Astrocyte (in vitro differentiated cells and primary cell): ENCODE measurements at regions not wholly inside any gene's neighbourhood (a gene's known extent, or its start where the extent isn't known, plus 50 kb on each side); places are given as distances from the start of the nearest gene placed in this dataset.

Experiments used
- DNase-seq: peaks from one replicate; pipeline ENCODE4 v3.0.0-alpha.2; 2010; ENCODE audit warnings: low read depth
- FAIRE-seq: peaks from 2 replicates; lab custom pipeline; 2011; peaks lifted over from hg19 to GRCh38; lab: Jason Lieb, UNC
- H2AFZ ChIP-seq: 2 replicates; pipeline ENCODE4 v1.6.0; 2012; ENCODE audit warnings: low read depth, low read length, inconsistent platforms
- H3K27ac ChIP-seq: 2 replicates; pipeline ENCODE4 v1.5.1; 2011; ENCODE audit warnings: low read depth, low read length, inconsistent platforms
- H3K27me3 ChIP-seq: 2 replicates; pipeline ENCODE4 v1.6.0; 2011; ENCODE audit warnings: low read length, inconsistent platforms; ENCODE audit not compliant: insufficient read depth
- H3K36me3 ChIP-seq: 2 replicates; pipeline ENCODE4 v1.5.1; 2011; ENCODE audit warnings: low read length, inconsistent platforms; ENCODE audit not compliant: insufficient read depth
- H3K4me1 ChIP-seq: 2 replicates; pipeline ENCODE4 v1.5.1; 2011; ENCODE audit warnings: low read length, inconsistent platforms; ENCODE audit not compliant: insufficient read depth
- H3K4me2 ChIP-seq: 2 replicates; pipeline ENCODE4 v1.6.0; 2012; ENCODE audit warnings: low read length, inconsistent platforms
- H3K4me3 ChIP-seq: 2 replicates; pipeline ENCODE4 v1.5.1; 2011; ENCODE audit warnings: low read depth, mild to moderate bottlenecking, low read length, inconsistent platforms; ENCODE audit not compliant: insufficient read depth
- H3K79me2 ChIP-seq: 2 replicates; pipeline ENCODE4 v1.6.0; 2012; ENCODE audit warnings: mild to moderate bottlenecking, low read length, inconsistent platforms; ENCODE audit not compliant: insufficient read depth
- H3K9ac ChIP-seq: 2 replicates; pipeline ENCODE4 v1.6.0; 2012; ENCODE audit warnings: mild to moderate bottlenecking, low read length, inconsistent platforms
- H3K9me3 ChIP-seq: 2 replicates; pipeline ENCODE4 v1.5.1; 2012; ENCODE audit warnings: low read depth, mild to moderate bottlenecking, low read length, inconsistent platforms; ENCODE audit not compliant: insufficient read depth
- H4K20me1 ChIP-seq: 2 replicates; pipeline ENCODE4 v1.6.0; 2012; ENCODE audit warnings: low read length, inconsistent platforms; ENCODE audit not compliant: insufficient read depth
- H3K27ac Mint-ChIP-seq: one replicate; pipeline ENCODE4 v1.8.0; 2021; ENCODE audit warnings: mild to moderate bottlenecking, mixed read lengths; ENCODE audit not compliant: unreplicated experiment
- H3K27me3 Mint-ChIP-seq: one replicate; pipeline ENCODE4 v1.8.0; 2021; ENCODE audit warnings: low read depth, mixed read lengths; ENCODE audit not compliant: unreplicated experiment
- H3K36me3 Mint-ChIP-seq: one replicate; pipeline ENCODE4 v1.8.0; 2021; ENCODE audit warnings: low read depth, mixed read lengths; ENCODE audit not compliant: unreplicated experiment
- H3K4me1 Mint-ChIP-seq: one replicate; pipeline ENCODE4 v1.8.0; 2021; ENCODE audit warnings: low read depth, mixed read lengths; ENCODE audit not compliant: unreplicated experiment
- H3K4me3 Mint-ChIP-seq: one replicate; pipeline ENCODE4 v1.8.0; 2021; ENCODE audit warnings: mild to moderate bottlenecking, moderate library complexity, mixed read lengths; ENCODE audit not compliant: unreplicated experiment
- H3K9me3 Mint-ChIP-seq: one replicate; pipeline ENCODE4 v1.8.0; 2021; ENCODE audit warnings: mild to moderate bottlenecking, mixed read lengths; ENCODE audit not compliant: unreplicated experiment
- EZH2 ChIP-seq: IDR thresholded peaks from 2 replicates; pipeline ENCODE4 v1.6.1; 2012; ENCODE audit warnings: mild to moderate bottlenecking, low read length, inconsistent platforms; ENCODE audit not compliant: insufficient read depth
- TF ChIP-seq, protein P1 (sequence below): IDR thresholded peaks from 2 replicates; pipeline ENCODE4 v1.5.1; 2011; ENCODE audit warnings: low read depth, mild to moderate bottlenecking, inconsistent platforms, low read length, moderate library complexity; ENCODE audit not compliant: insufficient read depth

DNA sequence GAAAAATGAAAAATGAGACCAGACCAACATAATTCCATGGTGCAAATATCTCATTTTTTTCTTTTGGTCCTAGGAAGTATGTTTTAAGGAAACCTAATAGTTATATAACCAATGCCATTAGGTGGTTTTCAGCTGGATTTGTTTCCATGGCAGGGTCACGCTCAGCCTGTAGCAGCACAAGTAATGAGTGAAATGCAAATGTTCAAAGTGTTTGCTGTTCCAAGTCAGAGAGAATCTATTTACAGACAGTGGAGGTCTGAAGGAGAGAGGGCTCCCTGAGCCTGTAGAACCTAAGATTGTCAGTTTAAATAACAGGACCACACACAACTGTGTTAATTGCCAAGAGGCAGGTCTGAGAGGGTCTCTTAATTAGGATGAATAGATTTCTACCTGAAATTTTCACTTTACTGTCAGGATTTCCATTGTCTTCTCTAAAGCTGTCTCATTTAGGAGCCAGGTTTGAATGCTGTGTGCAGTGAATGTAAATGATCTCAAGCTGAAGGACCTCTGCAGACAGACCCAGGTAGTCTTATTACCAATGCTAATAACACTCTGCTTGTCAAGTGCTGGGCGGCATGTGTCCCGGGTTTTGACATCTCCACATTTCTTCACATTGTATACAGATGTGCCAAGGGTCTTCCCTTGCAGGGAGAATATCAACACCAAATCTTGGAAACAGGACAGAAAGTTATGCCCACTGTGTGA lies 317.3 kb upstream of the NECTIN3 start:
- Mint-ChIP-seq H3K4me1 (peaks cover 8% of the 10 kb centered on the region), H3K27me3 (no peaks in the 10 kb centered on the region), H3K36me3 (no peaks in the 10 kb centered on the region), H3K27ac (no peak overlapping the region), H3K9me3 (no peaks in the 10 kb centered on the region), H3K4me3 (no peak overlapping the region)
- no peak overlapping the region for H3K4me2 ChIP-seq
- no peaks in the 10 kb centered on the region for H3K36me3 ChIP-seq
- FAIRE-seq = no peak
- H2AFZ ChIP-seq = no peak overlapping the region
- H4K20me1 ChIP-seq = no peaks in the 10 kb centered on the region
- no peak overlapping the region for H3K27ac ChIP-seq
- no peaks in the 10 kb centered on the region for H3K9me3 ChIP-seq
- TF ChIP-seq EZH2 = no peak
- TF ChIP-seq, protein P1, sequence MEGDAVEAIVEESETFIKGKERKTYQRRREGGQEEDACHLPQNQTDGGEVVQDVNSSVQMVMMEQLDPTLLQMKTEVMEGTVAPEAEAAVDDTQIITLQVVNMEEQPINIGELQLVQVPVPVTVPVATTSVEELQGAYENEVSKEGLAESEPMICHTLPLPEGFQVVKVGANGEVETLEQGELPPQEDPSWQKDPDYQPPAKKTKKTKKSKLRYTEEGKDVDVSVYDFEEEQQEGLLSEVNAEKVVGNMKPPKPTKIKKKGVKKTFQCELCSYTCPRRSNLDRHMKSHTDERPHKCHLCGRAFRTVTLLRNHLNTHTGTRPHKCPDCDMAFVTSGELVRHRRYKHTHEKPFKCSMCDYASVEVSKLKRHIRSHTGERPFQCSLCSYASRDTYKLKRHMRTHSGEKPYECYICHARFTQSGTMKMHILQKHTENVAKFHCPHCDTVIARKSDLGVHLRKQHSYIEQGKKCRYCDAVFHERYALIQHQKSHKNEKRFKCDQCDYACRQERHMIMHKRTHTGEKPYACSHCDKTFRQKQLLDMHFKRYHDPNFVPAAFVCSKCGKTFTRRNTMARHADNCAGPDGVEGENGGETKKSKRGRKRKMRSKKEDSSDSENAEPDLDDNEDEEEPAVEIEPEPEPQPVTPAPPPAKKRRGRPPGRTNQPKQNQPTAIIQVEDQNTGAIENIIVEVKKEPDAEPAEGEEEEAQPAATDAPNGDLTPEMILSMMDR = no peak
- H3K4me3 ChIP-seq = no peak overlapping the region
- no peaks in the 10 kb centered on the region for H3K27me3 ChIP-seq
- H3K79me2 ChIP-seq = no peaks in the 10 kb centered on the region
- no peak overlapping the region for H3K9ac ChIP-seq
- DNase-seq = no peak
- no peaks in the 10 kb centered on the region for H3K4me1 ChIP-seq

DNA sequence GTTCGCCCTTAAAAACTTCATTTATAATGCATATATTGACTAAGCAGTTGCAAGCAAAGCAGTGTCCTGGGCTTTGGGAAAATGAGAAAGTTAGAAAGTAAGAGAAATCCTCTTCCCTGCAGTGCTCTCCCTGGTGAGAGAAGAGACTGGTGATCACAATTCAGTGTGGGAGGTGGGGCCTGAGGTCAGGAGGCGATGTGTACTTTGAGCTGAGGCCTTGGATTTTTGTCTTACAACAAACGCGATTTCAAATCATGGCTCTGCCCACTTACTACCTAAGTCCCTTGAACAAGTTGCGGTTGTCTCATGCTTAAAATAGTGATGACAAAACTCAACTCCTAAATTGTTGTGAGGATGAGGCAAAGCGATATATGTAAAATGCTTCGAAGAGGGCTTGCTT lies 316.3 kb upstream of the NECTIN3 start:
- Mint-ChIP-seq H3K36me3 (no peaks in the 10 kb centered on the region), H3K27me3 (no peaks in the 10 kb centered on the region), H3K9me3 (no peaks in the 10 kb centered on the region), H3K4me1 (peaks cover 3% of the 10 kb centered on the region), H3K4me3 (no peak overlapping the region), H3K27ac (no peak overlapping the region)
- Histone ChIP-seq H2AFZ (no peak overlapping the region), H4K20me1 (no peaks in the 10 kb centered on the region), H3K9me3 (no peaks in the 10 kb centered on the region), H3K4me3 (no peak overlapping the region), H3K27me3 (no peaks in the 10 kb centered on the region), H3K4me1 (no peaks in the 10 kb centered on the region), H3K79me2 (no peaks in the 10 kb centered on the region), H3K4me2 (no peak overlapping the region), H3K27ac (no peak overlapping the region), H3K36me3 (no peaks in the 10 kb centered on the region), H3K9ac (no peak overlapping the region)
- TF ChIP-seq, protein P1 = no peak
- DNase-seq (no peak), FAIRE-seq (no peak)

DNA sequence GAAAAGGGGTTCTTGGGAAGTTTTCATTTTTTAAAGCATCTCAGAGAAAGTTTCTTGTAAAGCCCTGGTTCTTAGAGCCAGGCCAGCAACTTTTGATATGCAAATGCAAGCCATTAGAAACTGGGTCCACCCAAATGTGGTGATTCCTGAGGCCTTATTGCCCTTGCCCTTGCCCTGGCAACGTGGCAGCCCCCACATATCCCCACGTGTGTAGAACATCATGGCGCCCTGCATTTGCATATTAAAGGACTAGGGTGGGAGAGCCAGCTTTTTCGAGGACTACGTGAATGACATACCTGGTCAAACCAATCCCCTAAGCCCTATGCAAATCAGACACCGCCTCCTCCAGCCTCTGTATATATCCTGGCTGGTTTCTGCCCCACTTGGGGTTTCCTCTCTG lies 314.9 kb upstream of the NECTIN3 start:
- Mint-ChIP-seq H3K4me3 (no peak overlapping the region), H3K27ac (no peak overlapping the region), H3K36me3 (no peaks in the 10 kb centered on the region), H3K4me1 (peaks cover 2% of the 10 kb centered on the region), H3K9me3 (peaks cover 3% of the 10 kb centered on the region), H3K27me3 (no peaks in the 10 kb centered on the region)
- Histone ChIP-seq H3K9me3 (no peaks in the 10 kb centered on the region), H3K4me2 (no peak overlapping the region), H3K79me2 (no peaks in the 10 kb centered on the region), H3K36me3 (no peaks in the 10 kb centered on the region), H3K4me3 (no peak overlapping the region), H2AFZ (no peak overlapping the region), H3K27me3 (no peaks in the 10 kb centered on the region), H3K4me1 (no peaks in the 10 kb centered on the region), H4K20me1 (no peaks in the 10 kb centered on the region), H3K9ac (no peak overlapping the region), H3K27ac (no peak overlapping the region)
- no peak for FAIRE-seq
- no peak for DNase-seq
- TF ChIP-seq, protein P1 = no peak
- no peak for TF ChIP-seq EZH2
